Right lobe of liver (tissue), 6 donors: ENCODE measurements at regions not wholly inside any gene's neighbourhood (a gene's known extent, or its start where the extent isn't known, plus 50 kb on each side); places are given as distances from the start of the nearest gene placed in this dataset.

Experiments
- ATAC-seq, 4 donors: fragments of 200-7000 bp; cut with Tn5 transposase; one replicate each; pipeline ENCODE4 v1.9.1; 2020; ENCODE audit warnings: mild to moderate bottlenecking in 4 of 4, moderate library complexity in 4 of 4
- DNase-seq, 3 donors: peaks; one replicate each; pipeline ENCODE4 v3.0.0-alpha.2; 2020
- H3K27ac ChIP-seq, 3 donors: fragments of 200-600 bp; one replicate each; pipeline ENCODE4 v1.8.0; 2022
- H3K27me3 ChIP-seq, 2 donors: fragments of 200-600 bp; one replicate each; pipeline ENCODE4 v1.8.0; 2022
- H3K36me3 ChIP-seq, 4 donors: fragments of 200-600 bp; sonication (generic) in 1 of 4; one replicate each; pipeline versions ENCODE4 v1.5.1 to v1.8.0; 2017 to 2022; ENCODE audit warnings: control low read depth in 1 of 4
- H3K4me1 ChIP-seq, 4 donors: fragments of 200-600 bp; sonication (generic) in 1 of 4; one replicate each; pipeline versions ENCODE4 v1.5.1 to v1.8.0; 2017 to 2022; ENCODE audit warnings: control low read depth in 1 of 4
- H3K4me3 ChIP-seq, 3 donors: fragments of 200-600 bp; one replicate each; pipeline ENCODE4 v1.8.0; 2022
- H3K9me3 ChIP-seq, 4 donors: fragments of 200-600 bp; sonication (generic) in 1 of 4; one replicate each; pipeline versions ENCODE4 v1.5.1 to v1.8.0; 2017 to 2022; ENCODE audit warnings: control low read depth in 1 of 4
- POLR2A ChIP-seq: fragments of 450-650 bp; IDR thresholded peaks from one replicate; pipeline ENCODE4 v1.6.1; 2017; ENCODE audit warnings: antibody characterized with exemption, mild to moderate bottlenecking
- WGBS: methylation state at CpG from one replicate; pipeline ENCODE4 v1.1.6; 2018; ENCODE audit warnings: low coverage, low lambda C conversion rate; ENCODE audit not compliant: insufficient coverage; ENCODE audit errors: missing lambda C conversion rate; 5-methylcytosine and 5-hydroxymethylcytosine counted together
- intact Hi-C, 2 donors: fragments of 100-400 bp; cut with DNase I; formaldehyde crosslinking; loops; one replicate each; pipeline versions ENCODE4 v1.11.2 to v1.14.1; 2022
- TF ChIP-seq, protein P1 (sequence below), 4 donors: fragments of 200-600 bp in 3 of 4; fragments of 450-650 bp in 1 of 4; IDR thresholded peaks; one replicate each; pipeline versions ENCODE4 v1.5.1 to v1.8.0; 2016 to 2022; ENCODE audit warnings: antibody characterized with exemption in 4 of 4, mild to moderate bottlenecking in 2 of 4
- donor health status: DM: no; HTN: yes; CAD: no.
- donor health status: DM: no; HTN: no; CAD: no.
- donor health status: DM: no; HTN: no; CAD: no.
- donor health status: DM: no; HTN: yes; CAD: no.
- donor health status: DM: no; HTN: yes; CAD: no.

DNA sequence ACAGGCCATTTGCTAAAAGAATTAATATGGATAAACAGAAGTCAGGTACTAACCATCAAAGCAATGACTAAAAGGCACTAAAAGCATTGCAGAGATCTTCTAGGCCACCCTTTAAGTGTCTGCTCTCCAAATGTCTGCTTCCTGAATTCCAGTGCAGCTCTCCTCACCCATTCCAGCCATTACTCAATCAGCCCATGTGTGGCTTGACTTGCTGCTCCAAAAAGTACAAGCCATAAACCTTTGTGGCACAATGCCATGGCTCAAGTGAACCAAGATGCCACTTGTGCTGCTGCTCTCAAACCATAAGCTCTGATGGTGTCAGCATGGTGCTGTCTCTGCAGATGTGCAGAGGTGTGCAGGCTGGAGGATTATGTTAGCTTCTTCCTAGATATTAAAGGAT is 290.2 kb upstream of the POU5F2 start:
- Histone ChIP-seq H3K4me3 (no peak overlapping the region), H3K27ac (no peak overlapping the region), H3K27me3 (no peaks in the 10 kb centered on the region), H3K36me3 (no peaks in the 10 kb centered on the region), H3K4me1 (no peaks in the 10 kb centered on the region), H3K9me3 (no peaks in the 10 kb centered on the region)
- ATAC-seq (no peak), DNase-seq (no peak)
- TF ChIP-seq, protein P1, sequence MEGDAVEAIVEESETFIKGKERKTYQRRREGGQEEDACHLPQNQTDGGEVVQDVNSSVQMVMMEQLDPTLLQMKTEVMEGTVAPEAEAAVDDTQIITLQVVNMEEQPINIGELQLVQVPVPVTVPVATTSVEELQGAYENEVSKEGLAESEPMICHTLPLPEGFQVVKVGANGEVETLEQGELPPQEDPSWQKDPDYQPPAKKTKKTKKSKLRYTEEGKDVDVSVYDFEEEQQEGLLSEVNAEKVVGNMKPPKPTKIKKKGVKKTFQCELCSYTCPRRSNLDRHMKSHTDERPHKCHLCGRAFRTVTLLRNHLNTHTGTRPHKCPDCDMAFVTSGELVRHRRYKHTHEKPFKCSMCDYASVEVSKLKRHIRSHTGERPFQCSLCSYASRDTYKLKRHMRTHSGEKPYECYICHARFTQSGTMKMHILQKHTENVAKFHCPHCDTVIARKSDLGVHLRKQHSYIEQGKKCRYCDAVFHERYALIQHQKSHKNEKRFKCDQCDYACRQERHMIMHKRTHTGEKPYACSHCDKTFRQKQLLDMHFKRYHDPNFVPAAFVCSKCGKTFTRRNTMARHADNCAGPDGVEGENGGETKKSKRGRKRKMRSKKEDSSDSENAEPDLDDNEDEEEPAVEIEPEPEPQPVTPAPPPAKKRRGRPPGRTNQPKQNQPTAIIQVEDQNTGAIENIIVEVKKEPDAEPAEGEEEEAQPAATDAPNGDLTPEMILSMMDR (IDR thresholded peaks at IDR 0.05) = no peak
- no peak for TF ChIP-seq POLR2A
- intact Hi-C loops = no loop called here

DNA sequence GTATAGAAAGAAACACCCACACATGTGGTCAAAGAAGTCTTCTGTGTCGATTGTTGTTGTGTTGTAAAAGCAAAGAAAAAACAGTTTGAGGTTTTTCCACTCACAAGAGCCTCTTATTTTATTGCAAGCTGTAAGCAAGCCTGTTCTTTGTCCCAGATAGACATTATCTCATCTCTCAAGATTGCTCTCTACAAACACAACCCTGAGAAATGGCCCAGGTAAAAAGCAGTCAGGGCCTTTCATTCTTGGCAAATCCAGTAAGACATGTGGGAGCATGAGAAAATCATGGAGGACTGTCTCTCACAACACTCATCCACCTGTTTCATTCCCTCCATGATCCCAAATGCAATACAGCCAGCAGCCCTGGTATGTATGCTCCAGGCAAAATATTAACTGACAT is 286.6 kb upstream of the POU5F2 start:
- Histone ChIP-seq H3K27ac (no peak overlapping the region), H3K4me3 (no peak overlapping the region), H3K9me3 (no peaks in the 10 kb centered on the region), H3K36me3 (no peaks in the 10 kb centered on the region), H3K4me1 (peaks cover 0 to 4% (median 0%) of the 10 kb centered on the region in 4 donors), H3K27me3 (no peaks in the 10 kb centered on the region)
- no peak for ATAC-seq
- intact Hi-C loops = no loop called here
- DNase-seq = no peak
- WGBS = 55% methylated on average over 1 of the region's 1 CpG
- TF ChIP-seq, protein P1 (IDR thresholded peaks at IDR 0.05) = no peak
- TF ChIP-seq POLR2A = no peak

DNA sequence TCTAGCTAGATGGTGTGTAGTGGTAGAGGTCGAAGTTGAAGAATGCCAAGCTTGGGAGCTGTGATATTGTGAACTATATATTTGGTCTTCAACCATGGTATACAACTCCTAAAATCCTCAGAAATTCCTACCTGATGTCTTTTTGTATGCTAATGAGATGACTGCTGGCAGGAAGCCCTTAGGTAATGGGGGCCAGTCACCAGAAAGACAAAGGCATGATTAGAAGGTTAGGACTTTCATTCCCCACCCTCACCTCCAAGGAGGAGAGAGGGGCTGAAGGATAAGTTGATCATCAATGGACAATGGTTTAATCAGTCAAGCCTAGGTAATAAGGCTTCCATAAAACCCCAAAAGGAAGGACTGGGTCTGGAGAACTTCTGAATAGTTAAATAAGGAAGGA is 285.7 kb upstream of the POU5F2 start:
- no peak for TF ChIP-seq POLR2A
- TF ChIP-seq, protein P1 (IDR thresholded peaks at IDR 0.05) = no peak
- no peaks in the 10 kb centered on the region for H3K36me3 ChIP-seq
- no peaks in the 10 kb centered on the region for H3K27me3 ChIP-seq
- no peak overlapping the region for H3K27ac ChIP-seq
- DNase-seq (no peak), ATAC-seq (no peak)
- peaks cover 0 to 4% (median 0%) of the 10 kb centered on the region in 4 donors for H3K4me1 ChIP-seq
- no peak overlapping the region for H3K4me3 ChIP-seq
- intact Hi-C loops = no loop called here
- WGBS = 89% methylated on average over 1 of the region's 1 CpG
- no peaks in the 10 kb centered on the region for H3K9me3 ChIP-seq

DNA sequence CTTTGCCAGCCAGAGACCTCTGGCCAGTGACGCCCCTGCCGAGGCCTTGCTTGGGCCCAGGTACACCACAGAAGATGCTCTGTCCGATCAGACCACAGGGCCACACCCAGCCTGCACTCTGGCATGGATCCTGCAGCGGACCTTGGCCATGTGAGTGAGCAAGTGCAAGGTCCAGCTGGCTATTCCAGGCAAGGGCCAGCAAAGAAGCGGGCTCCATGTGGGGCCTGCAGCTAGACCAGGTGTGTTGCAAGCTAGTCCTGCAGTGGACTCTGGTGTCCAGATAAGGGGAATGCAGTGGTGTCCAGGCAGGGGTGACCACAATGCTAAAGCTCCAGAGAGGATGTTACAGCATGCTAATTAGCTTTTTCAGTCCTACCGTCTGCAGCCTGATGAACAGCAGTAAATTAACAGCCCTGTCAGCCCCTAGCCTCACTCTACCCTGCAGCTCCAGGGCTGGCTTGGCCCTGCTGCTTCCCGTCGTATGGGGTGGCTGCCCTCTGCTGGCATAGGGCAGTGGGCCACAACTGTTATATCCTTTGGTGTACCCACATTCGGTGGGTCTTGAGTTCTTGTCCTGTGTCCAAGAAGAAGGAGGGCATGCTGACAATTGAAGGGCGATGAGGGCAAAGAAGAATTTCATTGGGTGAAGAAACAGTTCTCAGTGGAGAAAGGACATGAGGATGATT is 284.5 kb upstream of the POU5F2 start:
- Histone ChIP-seq H3K4me1 (peaks cover 0 to 4% (median 0%) of the 10 kb centered on the region in 4 donors), H3K4me3 (no peak overlapping the region), H3K36me3 (no peaks in the 10 kb centered on the region), H3K9me3 (no peaks in the 10 kb centered on the region), H3K27me3 (no peaks in the 10 kb centered on the region), H3K27ac (no peak overlapping the region)
- intact Hi-C loops = no loop called here
- ATAC-seq (peak; percentile 91 to 99 (median 95)), DNase-seq (peak; percentile 73 to 85 (median 82))
- WGBS = 100% methylated on average over 1 of the region's 10 CpGs
- TF ChIP-seq, protein P1 (IDR thresholded peaks at IDR 0.05) = peak; percentile 12 to 49 (median 33)
- no peak for TF ChIP-seq POLR2A

DNA sequence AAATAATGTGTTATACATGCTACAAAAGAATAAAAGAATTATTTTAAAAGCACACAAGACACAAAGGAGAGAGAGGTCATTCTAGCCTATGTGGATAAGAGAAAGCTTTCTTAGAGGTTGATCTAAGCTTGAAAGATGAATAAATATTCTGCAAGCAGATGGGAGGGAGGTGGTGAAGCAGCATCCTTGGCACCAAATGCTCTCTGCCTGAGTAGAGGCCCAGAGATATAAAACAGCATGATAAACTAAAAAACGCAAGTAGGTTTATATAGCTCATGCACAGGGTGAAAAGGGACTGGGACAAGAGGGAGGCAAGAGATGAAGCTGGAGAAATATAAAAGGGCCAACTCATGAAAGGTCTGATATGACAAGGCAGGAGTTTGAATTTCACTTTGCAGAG is 283.2 kb upstream of the POU5F2 start:
- intact Hi-C loops = no loop called here
- Histone ChIP-seq H3K4me1 (peaks cover 0 to 4% (median 0%) of the 10 kb centered on the region in 4 donors), H3K27me3 (no peaks in the 10 kb centered on the region), H3K27ac (no peak overlapping the region), H3K4me3 (no peak overlapping the region), H3K36me3 (peaks cover 0 to 4% (median 0%) of the 10 kb centered on the region in 4 donors), H3K9me3 (no peaks in the 10 kb centered on the region)
- no peak for DNase-seq
- TF ChIP-seq, protein P1 (IDR thresholded peaks at IDR 0.05) = no peak
- TF ChIP-seq POLR2A = no peak
- WGBS = 100% methylated on average over 1 of the region's 1 CpG
- no peak for ATAC-seq
